ENCODE measurements at regions not wholly inside any gene's neighbourhood (a gene's known extent, or its start where the extent isn't known, plus 50 kb on each side); places are given as distances from the start of the nearest gene placed in this dataset.
"Not testable (repeated sequence)": the region's sequence is repeated elsewhere in the genome, so short reads cannot be mapped to it uniquely, and the experiment has no call there.

- no peak for DNase-seq
These were observed 1838.1 kb upstream of the DEFB115 start for GRCh38 chr20:29419378-29419777.

- DNase-seq, result no peak
These were observed 1830.0 kb upstream of the DEFB115 start for GRCh38 chr20:29427201-29428060.

GRCh38 chr20:29430531-29430930 lies 1826.9 kb upstream of the DEFB115 start:
- DNase-seq, result no peak

- not testable (repeated sequence) for DNase-seq
These were observed 1816.7 kb upstream of the DEFB115 start for GRCh38 chr20:29440721-29441120.

GRCh38 chr20:29443206-29443781 lies 1814.2 kb upstream of the DEFB115 start:
- DNase-seq, result peak; percentile 2

GRCh38 chr20:29443819-29444218 lies 1813.6 kb upstream of the DEFB115 start:
- no peak for DNase-seq

- DNase-seq, result not testable (repeated sequence)
These were observed 1812.2 kb upstream of the DEFB115 start for GRCh38 chr20:29445050-29445907.

- not testable (repeated sequence) for DNase-seq
These were observed 1809.7 kb upstream of the DEFB115 start for GRCh38 chr20:29447517-29448484.

- DNase-seq, result no peak
These were observed 1808.5 kb upstream of the DEFB115 start for GRCh38 chr20:29448806-29449470.

- no peak for DNase-seq
These were observed 1805.3 kb upstream of the DEFB115 start for GRCh38 chr20:29452186-29452585.

GRCh38 chr20:29456987-29457693 lies 1800.3 kb upstream of the DEFB115 start:
- DNase-seq, result not testable (repeated sequence)

GRCh38 chr20:29472606-29473005 lies 1784.9 kb upstream of the DEFB115 start:
- no peak for DNase-seq

- DNase-seq, result not testable (repeated sequence)
These were observed 1764.6 kb upstream of the DEFB115 start for GRCh38 chr20:29492840-29493239.

GRCh38 chr20:29496767-29497166 lies 1760.7 kb upstream of the DEFB115 start:
- not testable (repeated sequence) for DNase-seq

- no peak for DNase-seq
These were observed 1760.2 kb upstream of the DEFB115 start for GRCh38 chr20:29497261-29497671.

- DNase-seq, result not testable (repeated sequence)
These were observed 1759.8 kb upstream of the DEFB115 start for GRCh38 chr20:29497684-29498083.

GRCh38 chr20:29500738-29501137 lies 1756.7 kb upstream of the DEFB115 start:
- not testable (repeated sequence) for DNase-seq

- DNase-seq, result not testable (repeated sequence)
These were observed 1742.8 kb upstream of the DEFB115 start for GRCh38 chr20:29514634-29515033.

GRCh38 chr20:29516847-29517246 lies 1740.6 kb upstream of the DEFB115 start:
- DNase-seq, result not testable (repeated sequence)

All from muscle of arm (tissue), 1 donor.